ENCODE measurements at regions not wholly inside any gene's neighbourhood (a gene's known extent, or its start where the extent isn't known, plus 50 kb on each side); places are given as distances from the start of the nearest gene placed in this dataset.
"Not testable (repeated sequence)": the region's sequence is repeated elsewhere in the genome, so short reads cannot be mapped to it uniquely, and the experiment has no call there.

DNA sequence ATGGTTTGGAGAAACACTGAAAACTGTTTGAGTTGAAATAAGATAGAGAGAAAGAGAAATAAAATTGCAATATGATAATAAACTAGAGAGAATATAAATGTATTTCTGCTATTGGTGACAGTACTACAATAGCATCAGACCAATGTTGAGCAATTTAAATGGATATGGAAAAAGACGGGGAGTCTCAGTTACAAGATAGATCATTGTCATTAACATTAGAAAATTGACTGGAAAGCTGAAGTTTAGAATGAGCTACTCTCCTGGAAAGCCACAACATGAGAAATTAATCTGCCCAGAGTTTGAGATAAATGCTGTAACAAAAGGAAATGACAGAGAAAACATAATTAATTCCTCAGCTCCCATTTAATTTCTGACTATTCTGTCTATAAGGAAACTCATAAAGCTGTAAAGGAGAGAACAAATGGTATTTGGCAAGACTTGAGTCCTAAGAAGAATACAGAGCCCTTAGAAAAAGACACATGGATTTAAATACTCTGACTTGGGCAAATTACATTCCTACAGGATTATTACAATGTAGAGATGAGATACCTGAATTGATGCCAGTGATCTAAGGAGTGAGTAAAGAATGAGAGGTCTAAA is 624.5 kb upstream of the CHD1 start:
- no peak for DNase-seq

DNA sequence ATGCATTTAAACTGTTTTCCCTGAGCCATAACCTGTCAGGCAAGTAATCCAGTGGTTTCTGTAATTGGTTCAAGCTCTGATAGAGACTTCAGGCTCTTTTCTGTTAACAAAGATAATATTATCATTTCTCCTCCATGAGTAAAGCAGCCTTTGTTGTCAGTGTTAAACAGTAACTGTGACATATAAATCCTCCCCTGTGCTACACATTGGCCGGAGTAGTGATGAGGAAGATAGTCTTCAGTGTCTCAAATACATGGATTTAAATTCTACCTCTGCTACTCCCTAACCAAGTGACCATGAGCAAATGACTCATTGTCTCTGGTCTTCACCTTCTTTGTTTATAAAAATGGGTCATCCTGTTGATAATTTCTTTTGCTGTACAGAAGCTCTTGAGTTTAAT is 615.5 kb upstream of the CHD1 start:
- DNase-seq: no peak

GRCh38 chr5:99543841-99544240 is 615.0 kb upstream of the CHD1 start:
- DNase-seq: no peak

DNA sequence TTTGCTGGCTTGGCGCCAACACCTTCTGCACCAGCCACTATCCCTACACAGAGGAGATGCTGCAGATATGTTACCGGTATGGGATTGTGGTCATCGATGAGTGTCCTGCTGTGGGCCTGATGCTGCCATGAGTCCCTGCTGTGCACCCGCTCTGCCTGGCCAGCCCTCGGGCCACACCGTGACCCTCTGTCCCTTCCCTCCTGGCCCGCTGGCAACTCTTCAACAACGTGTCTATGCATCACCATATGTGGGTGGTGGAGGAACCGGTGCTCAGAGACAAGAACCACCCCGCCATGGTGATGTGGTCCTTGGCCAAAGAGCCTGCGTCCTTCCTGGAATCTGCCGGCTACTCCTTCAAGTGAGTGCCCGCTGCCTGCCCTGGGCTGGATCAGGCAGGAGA is 605.4 kb upstream of the CHD1 start:
- DNase-seq: not testable (repeated sequence)

- DNase-seq: not testable (repeated sequence)
These were observed 592.9 kb upstream of the CHD1 start for GRCh38 chr5:99521666-99522065.

- not testable (repeated sequence) for DNase-seq
These were observed 587.2 kb upstream of the CHD1 start for GRCh38 chr5:99515864-99516490.

DNA sequence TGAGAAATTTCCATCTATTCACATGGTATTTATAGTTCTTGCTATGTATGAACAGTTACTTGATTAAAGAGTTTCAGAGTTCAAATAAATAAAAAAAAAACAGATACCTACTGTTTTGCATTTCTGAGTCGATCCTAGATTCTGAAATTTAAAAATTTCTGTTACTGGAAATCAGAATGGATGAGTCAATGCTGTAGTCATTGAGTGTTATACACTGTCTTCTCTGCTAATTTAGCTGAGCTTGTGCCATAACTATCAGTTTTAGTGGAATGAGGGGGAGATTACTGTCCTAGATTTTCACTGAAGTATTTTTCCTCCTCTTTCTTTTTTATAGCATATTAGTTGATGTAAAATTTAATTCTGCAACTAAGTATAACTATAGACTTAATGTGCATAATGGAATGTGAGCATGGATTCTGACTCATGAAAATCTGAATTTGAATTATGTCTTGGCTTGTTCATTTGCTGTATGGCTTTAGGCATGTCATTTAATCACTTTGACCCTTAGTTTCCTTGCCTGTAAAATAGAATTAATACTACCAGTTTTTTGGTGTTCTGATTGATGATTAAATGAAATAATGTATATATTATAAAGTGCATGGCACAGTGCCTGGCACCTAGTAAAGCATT is 581.5 kb upstream of the CHD1 start:
- not testable (repeated sequence) for DNase-seq

- not testable (repeated sequence) for DNase-seq
These were observed 580.3 kb upstream of the CHD1 start for GRCh38 chr5:99509064-99509463.

DNA sequence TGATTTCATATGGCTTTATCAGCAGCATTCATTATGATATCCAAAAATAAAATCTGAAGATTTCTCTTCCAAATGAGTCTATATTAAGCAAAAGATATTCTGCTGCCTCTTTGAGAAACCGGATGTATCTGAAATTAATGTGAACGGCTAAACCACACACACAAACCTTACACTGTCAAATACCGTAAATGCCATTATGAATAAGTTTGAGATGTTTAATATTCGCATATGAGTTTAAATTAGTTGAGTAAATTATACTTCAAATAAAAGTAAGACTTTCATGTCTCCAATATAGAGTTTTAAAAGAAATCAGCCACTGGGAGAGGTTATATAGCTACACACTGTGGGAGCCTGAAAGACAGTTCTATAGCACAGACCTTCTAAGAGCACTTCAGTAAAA is 566.6 kb upstream of the CHD1 start:
- not testable (repeated sequence) for DNase-seq

GRCh38 chr5:99478450-99478849 is 549.6 kb upstream of the CHD1 start:
- not testable (repeated sequence) for DNase-seq

- not testable (repeated sequence) for DNase-seq
These were observed 544.5 kb upstream of the CHD1 start for GRCh38 chr5:99473328-99473727.

GRCh38 chr5:99471726-99472125 is 542.9 kb upstream of the CHD1 start:
- DNase-seq: not testable (repeated sequence)

GRCh38 chr5:99471178-99471577 is 542.4 kb upstream of the CHD1 start:
- not testable (repeated sequence) for DNase-seq

DNA sequence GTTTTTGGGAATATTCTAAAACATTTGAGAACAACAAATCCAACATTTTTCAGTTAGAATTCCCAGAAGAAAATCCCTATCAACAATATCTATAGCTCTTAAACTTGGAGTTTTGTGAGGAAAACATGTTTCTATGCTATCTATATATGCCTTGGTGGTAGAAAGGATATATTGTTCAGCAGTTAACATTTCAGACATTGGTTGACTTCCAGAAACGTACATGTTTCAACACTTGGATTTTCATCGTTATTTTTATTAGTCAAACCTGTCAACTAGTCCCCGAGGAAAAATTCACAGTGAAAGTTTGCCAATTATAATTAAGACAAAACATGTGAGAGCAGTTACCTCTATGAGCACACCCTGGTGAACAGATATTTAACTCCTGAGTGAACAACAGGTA is 541.8 kb upstream of the CHD1 start:
- DNase-seq: not testable (repeated sequence)

GRCh38 chr5:99460701-99461100 is 531.9 kb upstream of the CHD1 start:
- no peak for DNase-seq

GRCh38 chr5:99453196-99453595 is 524.4 kb upstream of the CHD1 start:
- DNase-seq: no peak

- DNase-seq: no peak
These were observed 521.0 kb upstream of the CHD1 start for GRCh38 chr5:99449786-99450185.

- DNase-seq: no peak
These were observed 517.0 kb upstream of the CHD1 start for GRCh38 chr5:99445805-99446204.

DNA sequence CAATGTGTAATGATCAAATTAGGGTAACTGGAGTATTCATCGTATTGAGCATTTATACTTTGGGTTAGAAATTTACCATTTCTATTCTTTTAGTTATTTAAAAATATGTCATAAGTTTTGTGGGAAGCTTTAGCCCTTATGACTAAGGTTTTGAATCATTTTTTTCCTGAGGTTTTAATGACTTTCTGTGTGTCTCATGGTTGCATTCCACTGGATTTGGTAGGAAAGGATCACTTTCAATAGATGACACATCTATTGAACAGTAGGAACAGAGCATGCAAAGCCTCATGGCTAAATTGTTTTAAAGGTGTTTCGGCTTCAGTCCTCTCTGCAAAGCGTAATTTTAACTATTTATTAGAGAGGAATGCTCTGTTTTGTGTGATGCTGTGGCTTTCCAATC is 512.4 kb upstream of the CHD1 start:
- no peak for DNase-seq

DNA sequence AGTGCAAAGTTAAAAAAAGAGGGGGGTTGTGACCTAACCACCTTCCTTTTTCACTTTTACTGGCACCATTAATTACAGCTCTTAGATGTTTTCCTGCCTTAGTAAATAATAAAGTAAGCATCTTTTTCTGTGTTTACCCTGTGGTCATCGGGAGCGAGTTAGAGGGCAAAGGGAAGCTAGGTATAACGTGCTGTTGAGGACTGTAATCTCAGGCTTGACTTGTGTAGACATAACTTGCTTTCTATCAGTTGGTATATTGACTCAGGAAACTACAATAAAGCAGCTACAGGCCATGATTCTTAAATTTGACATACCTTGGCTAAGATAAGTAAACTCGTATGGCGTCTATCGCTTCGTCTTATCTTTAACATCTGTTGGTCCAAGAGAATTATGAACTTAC is 509.8 kb upstream of the CHD1 start:
- DNase-seq: no peak

DNA sequence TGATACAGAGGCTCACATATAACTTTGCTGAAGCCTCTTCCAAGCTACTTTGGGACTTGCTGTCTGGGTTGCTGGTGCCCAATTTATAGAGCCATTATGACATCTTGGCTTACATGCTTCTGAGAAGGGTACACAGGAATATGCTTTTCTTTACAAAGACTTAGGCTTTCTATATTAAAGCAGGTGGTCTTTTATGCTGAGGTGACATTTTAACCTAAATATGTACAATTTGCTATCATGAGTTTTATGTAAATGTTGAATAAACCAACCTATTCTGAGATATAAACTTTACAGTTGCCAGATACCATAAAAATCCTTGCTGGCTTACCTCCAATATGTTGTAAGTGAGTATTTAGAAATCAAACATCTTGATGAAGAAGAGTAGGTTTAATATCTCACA is 509.2 kb upstream of the CHD1 start:
- DNase-seq: no peak

DNA sequence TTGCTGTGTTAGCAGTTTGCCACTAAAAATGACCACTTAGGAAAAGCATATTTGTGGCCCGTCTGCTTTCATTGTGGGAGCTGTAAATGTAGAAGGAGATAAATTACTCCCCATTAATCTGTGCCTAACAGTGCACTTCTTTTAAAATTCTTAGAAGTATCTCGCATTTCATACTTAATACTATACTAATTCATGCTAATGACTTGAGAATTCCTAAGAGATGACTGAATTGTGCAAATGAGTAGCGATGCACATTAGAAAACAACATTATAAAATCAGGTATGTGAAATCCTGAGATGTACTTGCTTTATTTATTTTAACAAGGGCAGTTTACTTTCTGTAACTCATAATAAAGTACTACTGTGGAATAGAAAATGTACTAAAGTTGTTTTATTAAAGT is 494.6 kb upstream of the CHD1 start:
- DNase-seq: not testable (repeated sequence)

DNA sequence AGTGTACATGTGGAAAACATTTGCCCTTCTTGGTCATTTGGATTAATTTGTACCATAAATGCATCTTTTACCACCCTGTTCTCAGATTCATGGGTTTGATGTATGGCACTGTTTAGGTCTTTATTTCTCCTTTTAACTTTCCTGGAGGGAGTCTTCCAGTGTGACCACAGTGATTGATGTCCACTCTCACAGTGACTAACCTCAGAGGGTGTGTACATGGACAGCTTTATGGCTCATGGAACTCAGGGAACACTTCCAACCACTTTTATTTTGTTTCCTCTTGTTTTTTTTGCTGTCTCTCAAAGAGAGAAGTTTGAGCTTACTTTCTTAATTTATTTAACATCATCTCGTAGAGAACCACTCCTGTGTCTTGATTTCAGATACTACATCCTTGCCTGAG is 489.8 kb upstream of the CHD1 start:
- not testable (repeated sequence) for DNase-seq

- DNase-seq: not testable (repeated sequence)
These were observed 481.6 kb upstream of the CHD1 start for GRCh38 chr5:99410386-99410785.

Measured in NCI-H2029 (cell line).